Neuronal stem cell (in vitro differentiated cells): ENCODE measurements at regions not wholly inside any gene's neighbourhood (a gene's known extent, or its start where the extent isn't known, plus 50 kb on each side); places are given as distances from the start of the nearest gene placed in this dataset.

ENCODE experiments used
- DNase-seq: peaks from one replicate; pipeline ENCODE4 v3.0.0-alpha.2; 2013; ENCODE audit warnings: low spot score
- H2AFZ ChIP-seq: one replicate; pipeline ENCODE4 v1.6.1; 2013; ENCODE audit warnings: mild to moderate bottlenecking, low read length, inconsistent platforms
- H2AK5ac ChIP-seq: 2 replicates; pipeline ENCODE4 v1.6.1; 2013; ENCODE audit warnings: low read depth, mild to moderate bottlenecking, inconsistent platforms, low read length, moderate library complexity, mixed read lengths
- H2BK120ac ChIP-seq: 2 replicates; pipeline ENCODE4 v1.6.1; 2013; ENCODE audit warnings: low read depth, mild to moderate bottlenecking, inconsistent platforms, low read length, moderate library complexity, mixed read lengths
- H2BK12ac ChIP-seq: one replicate; pipeline ENCODE4 v1.6.1; 2013; ENCODE audit warnings: low read length, inconsistent platforms
- H2BK15ac ChIP-seq: 2 replicates; pipeline ENCODE4 v1.6.1; 2013; ENCODE audit warnings: mild to moderate bottlenecking, low read length, inconsistent platforms, mixed read lengths
- H2BK5ac ChIP-seq: one replicate; pipeline ENCODE4 v1.6.1; 2013; ENCODE audit warnings: inconsistent platforms, mild to moderate bottlenecking, low read length, moderate library complexity
- H3K14ac ChIP-seq: one replicate; pipeline ENCODE4 v1.6.1; 2013; ENCODE audit warnings: low read length, inconsistent platforms
- H3K18ac ChIP-seq: 2 replicates; pipeline ENCODE4 v1.6.1; 2013; ENCODE audit warnings: low read length, inconsistent platforms
- H3K23ac ChIP-seq: 2 replicates; pipeline ENCODE4 v1.6.1; 2013; ENCODE audit warnings: low read depth, mild to moderate bottlenecking, mixed read lengths, low read length, inconsistent platforms; ENCODE audit not compliant: poor library complexity
- H3K27ac ChIP-seq: replicated peaks from 3 replicates; pipeline ENCODE4 v1.5.1; 2013; ENCODE audit warnings: low read length, inconsistent platforms
- H3K27me3 ChIP-seq, 3 experiments: 2 replicates each; pipeline ENCODE4 v1.6.1; 2013; ENCODE audit warnings: low read length in 3 of 3, mild to moderate bottlenecking in 2 of 3, inconsistent platforms in 1 of 3, low read depth in 1 of 3, mixed read lengths in 1 of 3, moderate library complexity in 1 of 3; ENCODE audit not compliant: control insufficient read depth in 3 of 3, insufficient read depth in 3 of 3
- H3K36me3 ChIP-seq, 2 donors: replicated peaks in 1 of 2; 2 replicates each; pipeline ENCODE4 v1.6.1; 2013; ENCODE audit warnings: low read length in 2 of 2; ENCODE audit not compliant: control insufficient read depth in 2 of 2, insufficient read depth in 2 of 2
- H3K4ac ChIP-seq: 2 replicates; pipeline ENCODE4 v1.6.1; 2013; ENCODE audit warnings: inconsistent platforms, mild to moderate bottlenecking, low read length, moderate library complexity
- H3K4me1 ChIP-seq, 2 donors: 1 replicate in 1 of 2; 2 replicates in 1 of 2; pipeline ENCODE4 v1.6.1; 2013; ENCODE audit warnings: low read length in 2 of 2, low read depth in 1 of 2; ENCODE audit not compliant: control insufficient read depth in 2 of 2, insufficient read depth in 1 of 2
- H3K4me2 ChIP-seq: one replicate; pipeline ENCODE4 v1.6.1; 2013; ENCODE audit warnings: mild to moderate bottlenecking, low read length, inconsistent platforms; ENCODE audit not compliant: insufficient read depth, poor library complexity, severe bottlenecking
- H3K4me3 ChIP-seq, 2 donors: 2 replicates each; pipeline ENCODE4 v1.5.1; 2013; ENCODE audit warnings: low read length in 2 of 2, mild to moderate bottlenecking in 2 of 2, inconsistent platforms in 1 of 2, moderate library complexity in 1 of 2
- H3K79me1 ChIP-seq: one replicate; pipeline ENCODE4 v1.6.1; 2013; ENCODE audit warnings: low read depth, mild to moderate bottlenecking, inconsistent platforms, low read length, moderate library complexity
- H3K9ac ChIP-seq: one replicate; pipeline ENCODE4 v1.6.1; 2013; ENCODE audit warnings: mild to moderate bottlenecking, low read depth, low read length, inconsistent platforms; ENCODE audit not compliant: poor library complexity
- H3K9me3 ChIP-seq, 2 donors: replicated peaks in 1 of 2; 2 replicates each; pipeline versions ENCODE3 to v1.6.1; 2013; ENCODE audit warnings: low read length in 2 of 2, mild to moderate bottlenecking in 2 of 2, inconsistent platforms in 1 of 2, low read depth in 1 of 2, mixed read lengths in 1 of 2, moderate library complexity in 1 of 2; ENCODE audit not compliant: control insufficient read depth in 2 of 2, insufficient read depth in 1 of 2
- H4K8ac ChIP-seq: one replicate; pipeline ENCODE4 v1.6.1; 2013; ENCODE audit warnings: low read depth, mild to moderate bottlenecking, inconsistent platforms, low read length, moderate library complexity
- H4K91ac ChIP-seq: one replicate; pipeline ENCODE4 v1.6.1; 2013; ENCODE audit warnings: low read length, low read depth, mild to moderate bottlenecking, inconsistent platforms; ENCODE audit not compliant: poor library complexity
- WGBS, 2 donors: extraction: QIAGEN DNeasy Blood & Tissue Kit; methylation state at CpG; one replicate each; pipeline ENCODE4 v1.1.7; 2013; ENCODE audit warnings: missing lambda C conversion rate in 2 of 2, mixed read lengths in 1 of 2; ENCODE audit not compliant: insufficient read length in 2 of 2, insufficient replicate concordance in 1 of 2; ENCODE audit errors: extremely low coverage in 2 of 2; 5-methylcytosine and 5-hydroxymethylcytosine counted together

DNA sequence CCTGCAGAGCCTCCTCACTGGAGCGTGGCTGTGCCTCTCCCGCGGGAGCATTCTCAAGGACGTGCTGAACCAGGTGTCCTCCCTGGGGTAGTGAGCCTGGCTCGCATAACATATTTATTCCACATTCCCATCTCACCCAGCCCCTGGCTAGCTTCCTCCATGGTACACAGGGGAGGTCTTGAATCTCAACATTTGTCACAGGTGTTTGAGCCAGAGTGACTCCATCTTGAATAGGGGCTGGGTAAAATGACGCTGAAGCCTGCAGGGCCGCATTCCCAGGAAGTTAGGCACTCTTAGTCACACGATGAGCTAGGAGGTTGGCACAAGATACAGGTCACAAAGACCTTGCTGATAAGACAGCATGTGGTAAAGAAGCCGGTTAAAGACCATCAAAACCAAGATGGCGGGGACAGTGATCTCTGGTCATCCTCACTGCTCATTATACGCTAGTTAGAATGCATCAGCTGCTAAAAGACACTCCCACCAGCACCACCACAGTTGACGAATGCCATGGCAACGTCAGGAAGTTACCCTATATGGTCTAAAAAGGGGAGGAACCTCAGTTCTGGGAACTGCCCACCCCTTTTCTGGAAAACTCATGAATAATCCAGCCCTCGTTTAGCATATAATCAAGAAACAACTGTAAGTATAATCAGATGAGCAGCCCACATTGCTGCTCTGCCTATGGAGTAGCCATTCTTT is 273.8 kb upstream of the IRX4 start:
- H3K27ac ChIP-seq, result no peak overlapping the region
- no CpG with 5 or more reads among the region's 14 CpGs for WGBS, 2 donors
- no peak overlapping the region for H4K91ac ChIP-seq
- H2BK120ac ChIP-seq, result no peak overlapping the region
- no peak overlapping the region for H2AFZ ChIP-seq
- H3K4me2 ChIP-seq, result no peak overlapping the region
- DNase-seq, result no peak
- no peaks in the 10 kb centered on the region for H3K36me3 ChIP-seq
- H3K9ac ChIP-seq, result no peak overlapping the region
- no peak overlapping the region for H3K14ac ChIP-seq
- no peaks in the 10 kb centered on the region for H3K79me1 ChIP-seq
- H3K27me3 ChIP-seq, result no peaks in the 10 kb centered on the region
- H2BK5ac ChIP-seq, result no peak overlapping the region
- H3K18ac ChIP-seq, result no peak overlapping the region
- H3K4me3 ChIP-seq, result no peak overlapping the region
- H3K23ac ChIP-seq, result no peak overlapping the region
- H3K9me3 ChIP-seq, result peaks cover 0 to 7% of the 10 kb centered on the region in 2 donors
- H2AK5ac ChIP-seq, result no peak overlapping the region
- no peak overlapping the region for H4K8ac ChIP-seq
- no peak overlapping the region for H2BK15ac ChIP-seq
- H2BK12ac ChIP-seq, result no peak overlapping the region
- no peaks in the 10 kb centered on the region for H3K4me1 ChIP-seq
- H3K4ac ChIP-seq, result no peak overlapping the region

- H3K9ac ChIP-seq, result no peak overlapping the region
- H3K4me2 ChIP-seq, result no peak overlapping the region
- H2BK5ac ChIP-seq, result no peak overlapping the region
- no peaks in the 10 kb centered on the region for H3K27me3 ChIP-seq
- no peak overlapping the region for H3K23ac ChIP-seq
- no peak overlapping the region for H3K4me3 ChIP-seq
- no peak overlapping the region for H3K4ac ChIP-seq
- no peak overlapping the region for H2BK120ac ChIP-seq
- no peak overlapping the region for H2BK12ac ChIP-seq
- no CpG with 5 or more reads among the region's 18 CpGs for WGBS, 2 donors
- H3K14ac ChIP-seq, result no peak overlapping the region
- H3K79me1 ChIP-seq, result no peaks in the 10 kb centered on the region
- peaks cover 0 to 11% of the 10 kb centered on the region in 2 donors for H3K9me3 ChIP-seq
- DNase-seq, result no peak
- H4K91ac ChIP-seq, result no peak overlapping the region
- no peak overlapping the region for H2AK5ac ChIP-seq
- no peak overlapping the region for H2AFZ ChIP-seq
- H3K27ac ChIP-seq, result no peak overlapping the region
- no peak overlapping the region for H2BK15ac ChIP-seq
- H4K8ac ChIP-seq, result no peak overlapping the region
- no peak overlapping the region for H3K18ac ChIP-seq
- no peaks in the 10 kb centered on the region for H3K4me1 ChIP-seq
- no peaks in the 10 kb centered on the region for H3K36me3 ChIP-seq
Observed at GRCh38 chr5:2155556-2155955, 272.8 kb upstream of the IRX4 start.

DNA sequence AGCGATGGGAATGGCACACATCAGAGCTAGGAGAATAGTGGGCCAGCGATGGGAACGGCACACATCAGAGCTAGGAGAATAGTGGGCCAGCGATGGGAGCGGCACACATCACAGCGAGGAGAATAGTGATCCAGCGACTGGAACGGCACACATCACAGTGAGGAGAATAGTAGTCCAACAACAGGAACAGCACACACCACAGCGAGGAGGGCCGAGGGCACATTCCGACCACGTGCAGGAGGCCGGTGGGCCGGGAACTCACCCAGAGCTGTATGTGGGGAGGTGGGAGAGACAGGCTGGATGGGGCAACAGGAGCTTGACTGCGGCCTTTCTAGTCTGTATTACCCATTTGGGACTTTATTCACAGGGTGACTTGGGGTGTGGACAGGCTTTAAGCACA is 271.1 kb upstream of the IRX4 start:
- Histone ChIP-seq H2BK5ac (no peak overlapping the region), H3K4me3 (no peak overlapping the region), H3K36me3 (no peaks in the 10 kb centered on the region), H3K9me3 (peaks cover 0 to 16% of the 10 kb centered on the region in 2 donors), H2BK12ac (no peak overlapping the region), H3K9ac (no peak overlapping the region), H4K8ac (no peak overlapping the region), H2AK5ac (no peak overlapping the region), H3K4me1 (peaks cover 8 to 9% of the 10 kb centered on the region in 2 donors), H3K4ac (no peak overlapping the region), H3K23ac (no peak overlapping the region), H2AFZ (no peak overlapping the region), H3K79me1 (no peaks in the 10 kb centered on the region), H3K18ac (no peak overlapping the region), H3K27me3 (no peaks in the 10 kb centered on the region), H2BK15ac (no peak overlapping the region), H2BK120ac (no peak overlapping the region), H3K14ac (peak overlapping the region; percentile 1), H3K4me2 (no peak overlapping the region), H4K91ac (no peak overlapping the region), H3K27ac (no peak overlapping the region)
- no CpG with 5 or more reads among the region's 15 CpGs for WGBS, 2 donors
- no peak for DNase-seq

DNA sequence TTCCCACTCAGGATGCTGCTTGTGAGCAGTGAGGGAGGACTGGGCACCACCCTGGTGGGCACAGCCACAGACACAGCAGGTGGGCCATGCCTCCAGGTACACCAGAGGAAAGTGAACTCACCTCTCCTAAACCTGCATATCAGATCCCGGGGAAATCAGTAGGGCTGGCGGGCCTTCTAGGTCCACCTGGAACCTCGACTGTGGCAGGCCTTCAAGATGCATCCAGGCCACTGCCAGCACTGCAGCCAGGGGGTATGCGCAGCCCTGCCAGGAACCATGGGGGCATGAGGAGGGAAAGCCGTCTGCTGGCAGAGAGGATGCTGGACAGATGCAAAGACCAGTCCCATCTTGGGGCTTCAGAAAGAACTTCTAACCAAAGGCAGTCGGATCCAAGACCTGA is 270.6 kb upstream of the IRX4 start:
- H3K4me1 ChIP-seq, result peaks cover 9 to 12% of the 10 kb centered on the region in 2 donors
- H3K18ac ChIP-seq, result peak overlapping the region; percentile 7
- H3K27me3 ChIP-seq, result no peaks in the 10 kb centered on the region
- H3K4ac ChIP-seq, result no peak overlapping the region
- peaks cover 0 to 16% of the 10 kb centered on the region in 2 donors for H3K9me3 ChIP-seq
- H3K23ac ChIP-seq, result no peak overlapping the region
- no peak overlapping the region for H4K91ac ChIP-seq
- no peaks in the 10 kb centered on the region for H3K36me3 ChIP-seq
- H3K9ac ChIP-seq, result no peak overlapping the region
- no peak overlapping the region for H2AK5ac ChIP-seq
- H3K4me3 ChIP-seq, result no peak overlapping the region
- H2BK120ac ChIP-seq, result no peak overlapping the region
- H2AFZ ChIP-seq, result no peak overlapping the region
- no peak overlapping the region for H3K27ac ChIP-seq
- WGBS, 2 donors, result no CpG with 5 or more reads among the region's 6 CpGs
- H3K14ac ChIP-seq, result no peak overlapping the region
- no peak for DNase-seq
- no peak overlapping the region for H3K4me2 ChIP-seq
- no peak overlapping the region for H2BK15ac ChIP-seq
- H2BK5ac ChIP-seq, result no peak overlapping the region
- H4K8ac ChIP-seq, result no peak overlapping the region
- no peaks in the 10 kb centered on the region for H3K79me1 ChIP-seq
- H2BK12ac ChIP-seq, result no peak overlapping the region
